SKM-1 treated with dmso at 0.1 percent for 144 hours (cell line): ENCODE measurements at regions not wholly inside any gene's neighbourhood (a gene's known extent, or its start where the extent isn't known, plus 50 kb on each side); places are given as distances from the start of the nearest gene placed in this dataset.

Experiments
- DNase-seq: peaks from one replicate; lab custom pipeline; 2025; ENCODE audit not compliant: unreplicated experiment; lab: John Stamatoyannopoulos, UW

DNA sequence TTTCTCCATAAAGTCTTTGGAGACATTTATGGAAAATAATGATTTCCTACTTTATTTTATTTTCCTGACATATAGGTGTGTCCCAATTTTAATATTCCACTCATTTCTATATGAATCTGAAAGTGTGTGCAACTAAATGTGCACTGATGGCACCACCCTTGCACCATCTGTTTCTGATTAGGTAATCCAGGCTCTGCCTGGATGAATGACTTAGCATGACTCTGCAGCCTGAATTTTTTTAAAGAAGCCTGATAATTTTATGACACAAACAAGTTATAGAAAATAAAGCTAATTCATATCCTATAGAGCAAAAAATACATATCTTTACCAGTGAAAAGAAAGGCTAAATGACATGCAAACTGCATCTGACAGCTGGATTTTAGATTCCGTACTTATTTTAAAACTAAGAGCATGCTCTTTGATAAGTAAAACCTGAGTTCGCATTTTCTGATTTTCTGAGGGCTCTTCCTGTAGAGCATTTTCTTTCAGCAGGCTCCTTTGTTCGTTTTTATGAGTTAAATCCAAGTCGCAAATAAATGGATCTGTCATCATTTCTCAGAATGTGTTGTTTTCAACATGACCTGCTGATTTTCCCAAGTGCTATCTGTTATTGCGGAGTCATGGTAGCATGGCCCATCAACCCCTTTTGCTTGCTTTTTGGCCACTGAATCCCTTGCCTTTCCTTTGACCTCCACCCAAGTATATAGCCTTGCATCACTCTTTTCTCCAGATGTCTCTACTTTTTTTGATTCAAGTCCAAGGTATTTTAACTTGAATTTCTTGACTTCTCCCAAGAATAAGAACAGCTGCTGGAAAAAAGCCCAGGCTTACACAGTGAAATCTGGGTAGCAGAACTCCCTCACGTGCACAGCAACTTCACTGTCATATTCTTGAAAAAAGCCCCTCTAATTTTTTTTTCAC, 52.8 kb upstream of the LYPLAL1 start:
- DNase-seq, result peak; percentile 49

DNA sequence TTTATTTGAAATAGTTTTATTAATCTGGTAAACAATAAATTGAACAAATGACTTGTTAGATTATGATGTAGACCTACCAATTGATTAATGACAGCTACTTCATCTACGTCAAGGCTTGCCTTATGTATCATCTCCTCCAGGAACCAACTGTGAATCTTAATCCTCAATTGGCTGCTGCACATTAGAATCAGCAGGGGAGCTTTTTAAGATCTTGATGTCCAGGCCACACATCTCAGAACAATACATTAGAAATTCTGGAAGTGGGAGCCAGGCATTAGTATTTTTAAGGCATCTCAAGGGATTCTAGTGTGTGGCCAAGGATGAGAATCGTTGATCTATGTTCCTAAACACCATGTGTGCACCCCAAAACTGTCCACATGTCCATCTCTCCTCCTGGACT, 52.0 kb upstream of the LYPLAL1 start:
- no peak for DNase-seq

DNA sequence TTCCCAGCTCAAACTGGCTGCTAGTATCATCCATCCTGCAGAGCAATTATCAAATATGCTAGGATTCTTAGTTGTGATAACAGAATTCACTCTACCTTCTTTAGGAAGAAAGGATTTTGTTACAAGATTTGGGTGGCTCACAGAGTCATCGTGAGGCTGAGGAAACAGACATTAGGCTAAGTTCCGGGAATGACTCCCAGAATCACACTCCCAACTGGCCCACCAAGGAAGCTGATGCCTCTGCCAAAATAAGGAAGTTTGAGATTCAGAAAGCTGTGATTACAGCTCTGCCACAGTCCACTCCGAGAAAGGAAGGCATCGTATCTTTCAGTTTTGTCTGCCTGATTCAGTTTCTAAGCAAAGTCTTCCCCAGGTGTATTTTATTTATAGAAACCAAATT, 50.6 kb upstream of the LYPLAL1 start:
- no peak for DNase-seq
